ENCODE measurements at regions not wholly inside any gene's neighbourhood (a gene's known extent, or its start where the extent isn't known, plus 50 kb on each side); places are given as distances from the start of the nearest gene placed in this dataset.

- H3K9ac ChIP-seq (ENCODE audit: low read length): no peak overlapping the region
- CTCF ChIA-PET: no interaction called here
- H3K36me3 ChIP-seq (ENCODE audit: low read depth, low read length): no peaks in the 10 kb centered on the region
- H3K27ac ChIP-seq (ENCODE audit: low read length): no peak overlapping the region
- TF ChIP-seq, protein P1, sequence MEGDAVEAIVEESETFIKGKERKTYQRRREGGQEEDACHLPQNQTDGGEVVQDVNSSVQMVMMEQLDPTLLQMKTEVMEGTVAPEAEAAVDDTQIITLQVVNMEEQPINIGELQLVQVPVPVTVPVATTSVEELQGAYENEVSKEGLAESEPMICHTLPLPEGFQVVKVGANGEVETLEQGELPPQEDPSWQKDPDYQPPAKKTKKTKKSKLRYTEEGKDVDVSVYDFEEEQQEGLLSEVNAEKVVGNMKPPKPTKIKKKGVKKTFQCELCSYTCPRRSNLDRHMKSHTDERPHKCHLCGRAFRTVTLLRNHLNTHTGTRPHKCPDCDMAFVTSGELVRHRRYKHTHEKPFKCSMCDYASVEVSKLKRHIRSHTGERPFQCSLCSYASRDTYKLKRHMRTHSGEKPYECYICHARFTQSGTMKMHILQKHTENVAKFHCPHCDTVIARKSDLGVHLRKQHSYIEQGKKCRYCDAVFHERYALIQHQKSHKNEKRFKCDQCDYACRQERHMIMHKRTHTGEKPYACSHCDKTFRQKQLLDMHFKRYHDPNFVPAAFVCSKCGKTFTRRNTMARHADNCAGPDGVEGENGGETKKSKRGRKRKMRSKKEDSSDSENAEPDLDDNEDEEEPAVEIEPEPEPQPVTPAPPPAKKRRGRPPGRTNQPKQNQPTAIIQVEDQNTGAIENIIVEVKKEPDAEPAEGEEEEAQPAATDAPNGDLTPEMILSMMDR (conservative IDR thresholded peaks at IDR 0.05; ENCODE audit: low read depth, low read length): no peak
- TF ChIP-seq EZH2 (IDR thresholded peaks at IDR 0.05; ENCODE audit: low read length, unreplicated experiment) (no peak), EZH2phosphoT487 (IDR thresholded peaks at IDR 0.05; ENCODE audit: borderline replicate concordance, low read length) (no peak)
- H3K4me2 ChIP-seq (ENCODE audit: low read length): no peak overlapping the region
- ATAC-seq (no peak), DNase-seq (no peak)
- intact Hi-C loops (cut with micrococcal nuclease): no loop called here
- no peaks in the 10 kb centered on the region for H3K79me2 ChIP-seq (ENCODE audit: low read length)
- H3K9me3 ChIP-seq (ENCODE audit: low read length): no peaks in the 10 kb centered on the region
- H3K9me2 ChIP-seq (replicated peaks; ENCODE audit: low read length): no peaks in the 10 kb centered on the region
- no peaks in the 10 kb centered on the region for H3K4me1 ChIP-seq (ENCODE audit: insufficient read depth, low read length)
- no peaks in the 10 kb centered on the region for H4K20me1 ChIP-seq (ENCODE audit: low read length)
- no peak overlapping the region for H2AFZ ChIP-seq (ENCODE audit: low read length)
- H3K27me3 ChIP-seq (ENCODE audit: low read length): no peaks in the 10 kb centered on the region
- POLR2A ChIA-PET (ENCODE audit: unreplicated experiment): no interaction called here
- BruUV-seq (replicated peaks): no TSS peak
- no peaks in the 10 kb centered on the region for H3F3A ChIP-seq (ENCODE audit: low read length, unreplicated experiment)
- H3K4me3 ChIP-seq (ENCODE audit: low read length): no peak overlapping the region
Observed at GRCh38 chr10:130350996-130351395, 214.8 kb downstream of the GLRX3 start.

GRCh38 chr10:130351466-130352290 is 215.5 kb downstream of the GLRX3 start:
- no peaks in the 10 kb centered on the region for H3F3A ChIP-seq (ENCODE audit: low read length, unreplicated experiment)
- no peak overlapping the region for H2AFZ ChIP-seq (ENCODE audit: low read length)
- no peaks in the 10 kb centered on the region for H3K4me1 ChIP-seq (ENCODE audit: insufficient read depth, low read length)
- ChIA-PET CTCF (no interaction called here), POLR2A (ENCODE audit: unreplicated experiment) (no interaction called here)
- TF ChIP-seq, protein P1 (conservative IDR thresholded peaks at IDR 0.05; ENCODE audit: low read depth, low read length): no peak
- TF ChIP-seq EZH2phosphoT487 (IDR thresholded peaks at IDR 0.05; ENCODE audit: borderline replicate concordance, low read length) (no peak), EZH2 (IDR thresholded peaks at IDR 0.05; ENCODE audit: low read length, unreplicated experiment) (no peak)
- H3K9me3 ChIP-seq (ENCODE audit: low read length): no peaks in the 10 kb centered on the region
- ATAC-seq: no peak
- no peaks in the 10 kb centered on the region for H3K79me2 ChIP-seq (ENCODE audit: low read length)
- no peak overlapping the region for H3K4me3 ChIP-seq (ENCODE audit: low read length)
- no peaks in the 10 kb centered on the region for H3K9me2 ChIP-seq (replicated peaks; ENCODE audit: low read length)
- no peak overlapping the region for H3K4me2 ChIP-seq (ENCODE audit: low read length)
- intact Hi-C loops (cut with micrococcal nuclease): no loop called here
- H3K36me3 ChIP-seq (ENCODE audit: low read depth, low read length): no peaks in the 10 kb centered on the region
- no peak overlapping the region for H3K9ac ChIP-seq (ENCODE audit: low read length)
- no TSS peak for BruUV-seq (replicated peaks)
- DNase-seq: no peak
- H3K27me3 ChIP-seq (ENCODE audit: low read length): no peaks in the 10 kb centered on the region
- H3K27ac ChIP-seq (ENCODE audit: low read length): no peak overlapping the region
- no peaks in the 10 kb centered on the region for H4K20me1 ChIP-seq (ENCODE audit: low read length)

DNA sequence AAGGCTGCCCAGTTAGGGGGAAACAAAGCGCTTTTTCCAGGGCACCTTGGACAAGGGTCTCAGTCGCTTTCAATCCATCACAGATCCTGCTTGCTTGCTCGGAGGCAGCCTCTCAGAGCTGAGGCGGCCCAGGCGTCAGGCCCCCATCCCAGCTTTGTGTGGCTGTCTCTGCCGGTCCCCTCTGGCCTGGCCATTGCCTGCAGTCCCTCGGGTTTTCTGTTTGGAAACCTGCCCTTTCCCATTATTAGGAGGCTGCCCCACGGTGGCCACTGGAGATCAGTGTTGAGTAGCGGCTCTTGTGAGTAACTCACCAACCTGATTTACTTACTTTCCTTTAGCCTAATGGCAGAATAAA is 216.1 kb downstream of the GLRX3 start:
- DNase-seq: no peak
- no peaks in the 10 kb centered on the region for H4K20me1 ChIP-seq (ENCODE audit: low read length)
- no peaks in the 10 kb centered on the region for H3K79me2 ChIP-seq (ENCODE audit: low read length)
- no peak overlapping the region for H2AFZ ChIP-seq (ENCODE audit: low read length)
- TF ChIP-seq, protein P1 (conservative IDR thresholded peaks at IDR 0.05; ENCODE audit: low read depth, low read length): no peak
- TF ChIP-seq EZH2 (IDR thresholded peaks at IDR 0.05; ENCODE audit: low read length, unreplicated experiment) (no peak), EZH2phosphoT487 (IDR thresholded peaks at IDR 0.05; ENCODE audit: borderline replicate concordance, low read length) (no peak)
- no peak overlapping the region for H3K4me3 ChIP-seq (ENCODE audit: low read length)
- CTCF ChIA-PET: no interaction called here
- intact Hi-C loops (cut with micrococcal nuclease): no loop called here
- no peak overlapping the region for H3K4me2 ChIP-seq (ENCODE audit: low read length)
- no peak for ATAC-seq
- no peaks in the 10 kb centered on the region for H3K9me3 ChIP-seq (ENCODE audit: low read length)
- H3K36me3 ChIP-seq (ENCODE audit: low read depth, low read length): no peaks in the 10 kb centered on the region
- no peak overlapping the region for H3K9ac ChIP-seq (ENCODE audit: low read length)
- no peaks in the 10 kb centered on the region for H3K4me1 ChIP-seq (ENCODE audit: insufficient read depth, low read length)
- no peaks in the 10 kb centered on the region for H3F3A ChIP-seq (ENCODE audit: low read length, unreplicated experiment)
- H3K27ac ChIP-seq (ENCODE audit: low read length): no peak overlapping the region
- no peaks in the 10 kb centered on the region for H3K27me3 ChIP-seq (ENCODE audit: low read length)
- no TSS peak for BruUV-seq (replicated peaks)
- no peaks in the 10 kb centered on the region for H3K9me2 ChIP-seq (replicated peaks; ENCODE audit: low read length)
- POLR2A ChIA-PET (ENCODE audit: unreplicated experiment): no interaction called here
